ENCODE measurements at regions not wholly inside any gene's neighbourhood (a gene's known extent, or its start where the extent isn't known, plus 50 kb on each side); places are given as distances from the start of the nearest gene placed in this dataset.

GRCh38 chr13:97134364-97135095 is 87.6 kb upstream of the MBNL2 start:
- FAIRE-seq (no peak), DNase-seq (ENCODE audit: low spot score) (no peak)

- no peak for FAIRE-seq
- DNase-seq (ENCODE audit: low spot score): no peak
These were observed 86.2 kb upstream of the MBNL2 start for GRCh38 chr13:97135883-97136282.

GRCh38 chr13:97136418-97136817 is 85.7 kb upstream of the MBNL2 start:
- no peak for FAIRE-seq

GRCh38 chr13:97139691-97140090 is 82.4 kb upstream of the MBNL2 start:
- DNase-seq (ENCODE audit: low spot score) (no peak), FAIRE-seq (no peak)

More at GRCh38 chr13:97136418-97136817, 85.7 kb upstream of the MBNL2 start:
- DNase-seq (ENCODE audit: low spot score): no peak

- FAIRE-seq: no peak
These were observed 82.0 kb upstream of the MBNL2 start for GRCh38 chr13:97140131-97140530.

GRCh38 chr13:97140611-97141010 is 81.5 kb upstream of the MBNL2 start:
- DNase-seq (ENCODE audit: low spot score) (no peak), FAIRE-seq (no peak)

More at GRCh38 chr13:97140131-97140530, 82.0 kb upstream of the MBNL2 start:
- DNase-seq (ENCODE audit: low spot score): no peak

GRCh38 chr13:97141097-97141496 is 81.0 kb upstream of the MBNL2 start:
- no peak for DNase-seq (ENCODE audit: low spot score)
- no peak for FAIRE-seq

GRCh38 chr13:97141564-97142005 is 80.5 kb upstream of the MBNL2 start:
- DNase-seq (ENCODE audit: low spot score) (peak; percentile 81), FAIRE-seq (peak; percentile 90)

- FAIRE-seq (peak; percentile 15), DNase-seq (ENCODE audit: low spot score) (peak; percentile 64)
These were observed 79.7 kb upstream of the MBNL2 start for GRCh38 chr13:97142452-97142851.

- no peak for DNase-seq (ENCODE audit: low spot score)
- no peak for FAIRE-seq
These were observed 77.1 kb upstream of the MBNL2 start for GRCh38 chr13:97145057-97145456.

GRCh38 chr13:97148894-97149293 is 73.2 kb upstream of the MBNL2 start:
- no peak for FAIRE-seq
- no peak for DNase-seq (ENCODE audit: low spot score)

GRCh38 chr13:97160421-97160820 is 61.7 kb upstream of the MBNL2 start:
- FAIRE-seq: no peak
- DNase-seq (ENCODE audit: low spot score): no peak

GRCh38 chr13:97161582-97162231 is 60.4 kb upstream of the MBNL2 start:
- FAIRE-seq (no peak), DNase-seq (ENCODE audit: low spot score) (no peak)

GRCh38 chr13:97165502-97166425 is 56.4 kb upstream of the MBNL2 start:
- no peak for FAIRE-seq
- no peak for DNase-seq (ENCODE audit: low spot score)

GRCh38 chr13:97171136-97171535 is 51.0 kb upstream of the MBNL2 start:
- DNase-seq (ENCODE audit: low spot score) (no peak), FAIRE-seq (no peak)

Measured in RCC 7860 (cell line).